ENCODE measurements at regions not wholly inside any gene's neighbourhood (a gene's known extent, or its start where the extent isn't known, plus 50 kb on each side); places are given as distances from the start of the nearest gene placed in this dataset.
A peak's percentile ranks its signal among the peaks of the same experiment; 100 is the strongest.

- DNase-seq, result no peak
Measured at GRCh38 chr5:126369995-126370731, 53.0 kb upstream of the GRAMD2B start.

GRCh38 chr5:126370796-126371718 lies 52.2 kb upstream of the GRAMD2B start:
- peak; percentile 41 for DNase-seq

- DNase-seq, result no peak
Measured at GRCh38 chr5:126373375-126374108, 49.7 kb upstream of the GRAMD2B start.

Measured in left kidney (tissue), 1 donor.